Tibial nerve (tissue), 4 donors: ENCODE measurements at regions not wholly inside any gene's neighbourhood (a gene's known extent, or its start where the extent isn't known, plus 50 kb on each side); places are given as distances from the start of the nearest gene placed in this dataset.

Experiments
- DNase-seq, 2 donors: peaks; one replicate each; pipeline ENCODE4 v3.0.0-alpha.2; 2019; ENCODE audit warnings: low spot score in 2 of 2
- H3K27ac ChIP-seq, 4 donors: fragments of 200-600 bp; sonication (generic) in 3 of 4; one replicate each; pipeline ENCODE4 v1.5.1; 2017 to 2019; ENCODE audit warnings: mild to moderate bottlenecking in 1 of 4
- H3K27me3 ChIP-seq, 2 donors: fragments of 200-600 bp; sonication (generic) in 1 of 2; one replicate each; pipeline versions ENCODE4 v1.5.1 to v1.6.0; 2017 to 2019
- H3K36me3 ChIP-seq, 3 donors: fragments of 200-600 bp; sonication (generic); one replicate each; pipeline ENCODE4 v1.5.1; 2018 to 2019
- H3K4me1 ChIP-seq, 4 donors: fragments of 200-600 bp; sonication (generic) in 3 of 4; one replicate each; pipeline ENCODE4 v1.5.1; 2017 to 2019
- H3K4me3 ChIP-seq, 4 donors: fragments of 200-600 bp; sonication (generic) in 3 of 4; one replicate each; pipeline ENCODE4 v1.5.1; 2017 to 2019; ENCODE audit warnings: mild to moderate bottlenecking in 1 of 4, moderate library complexity in 1 of 4
- H3K9me3 ChIP-seq, 4 donors: fragments of 200-600 bp; sonication (generic) in 3 of 4; one replicate each; pipeline ENCODE4 v1.5.1; 2017 to 2019
- CTCF ChIP-seq, 5 experiments: fragments of 200-600 bp in 3 of 5; fragments of 450-650 bp in 2 of 5; sonication (generic) in 3 of 5; IDR thresholded peaks; one replicate each; pipeline ENCODE4 v1.5.1; 2016 to 2019; ENCODE audit warnings: antibody characterized with exemption in 5 of 5, mild to moderate bottlenecking in 3 of 5, moderate library complexity in 2 of 5
- POLR2A ChIP-seq, 2 donors: fragments of 450-650 bp; IDR thresholded peaks; one replicate each; pipeline ENCODE4 v1.6.1; 2017; ENCODE audit warnings: antibody characterized with exemption in 2 of 2, mild to moderate bottlenecking in 2 of 2, moderate library complexity in 2 of 2
- WGBS, 2 donors: methylation state at CpG; one replicate each; pipeline ENCODE4 v1.1.5; 2018; 5-methylcytosine and 5-hydroxymethylcytosine counted together

- H3K27ac ChIP-seq = no peak overlapping the region
- no peaks in the 10 kb centered on the region for H3K36me3 ChIP-seq
- 51 to 59% methylated on average over 3 of the region's 3 CpGs for WGBS, 2 donors
- H3K4me3 ChIP-seq = no peak overlapping the region
- TF ChIP-seq CTCF (IDR thresholded peaks at IDR 0.05) = peak in 1 of 5 experiments; percentile 13
- TF ChIP-seq POLR2A (IDR thresholded peaks at IDR 0.05) = no peak
- H3K27me3 ChIP-seq = no peaks in the 10 kb centered on the region
- no peak for DNase-seq
- H3K4me1 ChIP-seq = no peaks in the 10 kb centered on the region
- no peaks in the 10 kb centered on the region for H3K9me3 ChIP-seq
Measured at GRCh38 chrX:81414630-81415029, 212.7 kb downstream of the SH3BGRL start.
